RPMI8226 (cell line): ENCODE measurements at regions not wholly inside any gene's neighbourhood (a gene's known extent, or its start where the extent isn't known, plus 50 kb on each side); places are given as distances from the start of the nearest gene placed in this dataset.
"Not testable (repeated sequence)": the region's sequence is repeated elsewhere in the genome, so short reads cannot be mapped to it uniquely, and the experiment has no call there.

Experiments
- DNase-seq: peaks from one replicate; pipeline ENCODE4 v3.0.0-alpha.2; 2015

DNA sequence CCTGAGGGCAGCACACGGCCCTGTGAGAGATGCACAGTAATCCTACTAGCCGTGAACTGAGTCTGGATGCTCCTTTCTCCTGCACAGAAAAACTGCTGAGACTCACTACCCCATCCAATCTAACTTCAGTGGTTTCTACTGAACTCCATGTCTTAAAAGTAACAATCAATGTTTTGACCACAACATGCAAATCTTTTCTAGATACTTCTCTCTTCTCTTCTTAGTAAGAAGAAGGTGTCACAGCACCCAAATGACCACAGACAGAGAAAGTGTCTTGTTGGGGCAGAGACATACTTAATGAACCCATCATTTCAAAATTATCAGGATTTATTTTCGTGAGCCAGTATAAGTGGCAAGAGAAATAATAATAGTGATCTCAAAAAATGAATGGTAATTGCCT lies 285.8 kb upstream of the MEF2C start:
- no peak for DNase-seq

DNA sequence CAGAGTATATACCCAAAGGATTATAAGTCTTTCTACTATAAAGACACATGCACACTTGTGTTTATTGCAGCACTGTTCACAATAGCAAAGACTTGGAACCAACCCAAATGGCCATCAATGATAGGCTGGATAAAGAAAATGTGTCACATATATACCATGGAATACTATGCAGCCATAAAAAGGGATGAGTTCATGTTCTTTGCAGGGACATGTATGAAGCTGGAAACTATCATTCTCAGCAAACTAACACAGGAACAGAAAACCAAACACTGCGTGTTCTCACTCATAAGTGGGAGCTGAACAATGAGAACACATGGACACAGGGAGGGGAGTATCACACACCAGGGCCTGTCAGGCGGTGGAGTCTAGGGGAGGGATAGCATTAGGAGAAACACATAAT lies 281.7 kb upstream of the MEF2C start:
- DNase-seq, result not testable (repeated sequence)

DNA sequence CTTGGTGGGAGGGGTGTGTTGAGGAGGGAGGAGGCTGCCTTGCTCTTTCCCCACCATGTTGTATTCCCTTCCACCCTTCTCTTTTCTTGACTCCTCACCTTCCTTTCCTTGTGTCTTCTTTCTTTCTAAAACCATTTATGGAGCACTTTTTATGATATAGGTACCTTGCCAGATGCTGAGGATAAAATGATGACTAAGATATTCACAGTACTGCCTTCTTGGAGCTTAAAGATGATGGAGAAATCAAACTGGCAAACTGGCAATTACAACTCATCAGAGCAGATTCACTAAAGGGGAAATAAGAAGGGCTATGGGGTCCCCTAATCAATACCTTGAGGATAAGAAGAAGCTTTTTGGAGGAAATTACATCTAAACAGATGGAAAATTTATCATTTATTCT lies 273.2 kb upstream of the MEF2C start:
- DNase-seq, result no peak

DNA sequence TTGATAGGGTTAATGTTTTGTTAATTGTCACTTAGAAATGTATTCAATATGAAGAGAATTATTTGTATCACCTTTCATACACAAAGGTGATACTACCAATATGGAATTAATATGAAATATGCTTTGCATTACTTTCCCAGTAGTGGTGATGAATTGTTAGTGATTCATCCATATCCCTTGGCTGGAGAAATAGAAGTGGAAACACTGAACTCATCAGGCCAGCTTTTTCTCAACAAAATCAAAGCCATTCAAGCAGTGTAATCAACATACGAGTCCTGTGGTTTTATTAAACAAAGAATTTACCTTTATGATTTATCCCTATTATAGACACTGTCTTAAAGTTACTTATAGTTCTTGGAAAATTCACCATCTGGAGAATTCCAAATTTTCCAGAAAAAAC lies 264.0 kb upstream of the MEF2C start:
- DNase-seq, result no peak

DNA sequence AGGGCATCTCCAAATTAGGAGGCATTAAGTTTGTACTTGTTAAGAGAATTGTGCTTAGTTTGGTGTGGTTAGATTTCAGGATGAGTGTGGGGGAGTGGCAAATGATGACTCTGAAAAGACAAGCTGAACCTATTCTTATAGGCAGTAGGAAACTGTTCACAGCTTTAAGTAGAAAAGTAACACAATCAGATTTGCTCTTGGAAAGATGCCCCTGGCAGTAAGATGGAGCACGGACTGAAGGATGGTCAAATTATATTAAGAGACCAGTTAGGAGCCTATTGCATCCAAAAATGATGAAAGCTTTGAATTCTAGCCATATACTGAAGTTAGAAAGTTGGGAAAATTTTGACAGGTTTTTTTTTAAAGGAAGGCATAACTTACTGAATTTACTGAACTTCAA lies 254.2 kb upstream of the MEF2C start:
- no peak for DNase-seq

DNA sequence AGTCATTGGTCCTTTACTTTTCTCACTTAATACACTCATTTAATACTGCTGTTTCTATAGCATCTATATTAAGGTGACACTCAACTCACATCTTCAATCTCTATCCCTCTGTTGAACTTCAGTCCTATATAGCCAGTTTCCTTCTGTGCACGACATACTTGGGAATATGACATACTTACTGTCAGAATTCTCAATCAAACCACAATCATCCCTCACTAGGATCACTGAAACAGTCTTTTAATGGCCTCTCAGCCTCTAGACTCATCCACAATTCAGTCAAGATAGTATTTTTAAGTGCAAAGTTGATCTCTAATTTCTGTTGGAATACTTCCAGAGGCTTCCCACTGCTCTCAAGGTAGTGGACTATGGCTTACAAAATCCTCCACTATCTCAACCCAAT lies 251.0 kb upstream of the MEF2C start:
- DNase-seq, result no peak

DNA sequence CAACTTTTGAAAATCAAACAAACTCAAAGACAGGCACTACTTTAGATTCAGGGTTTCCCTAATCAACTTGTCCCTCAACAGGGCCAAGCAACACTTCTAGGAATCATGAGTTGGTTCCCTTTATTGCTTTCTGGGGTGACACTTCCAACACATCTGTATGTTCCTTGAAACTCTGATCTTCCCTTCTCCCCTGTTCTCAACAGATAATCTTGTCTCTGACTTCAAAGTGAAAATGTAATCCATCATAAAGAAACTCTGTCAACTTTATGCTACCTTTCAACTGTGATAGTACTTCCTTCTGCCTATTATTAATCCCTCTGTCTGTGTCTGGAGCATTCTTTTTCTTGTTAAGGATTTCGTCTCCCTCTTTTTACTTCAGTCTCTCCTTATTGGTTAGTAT lies 250.1 kb upstream of the MEF2C start:
- no peak for DNase-seq

DNA sequence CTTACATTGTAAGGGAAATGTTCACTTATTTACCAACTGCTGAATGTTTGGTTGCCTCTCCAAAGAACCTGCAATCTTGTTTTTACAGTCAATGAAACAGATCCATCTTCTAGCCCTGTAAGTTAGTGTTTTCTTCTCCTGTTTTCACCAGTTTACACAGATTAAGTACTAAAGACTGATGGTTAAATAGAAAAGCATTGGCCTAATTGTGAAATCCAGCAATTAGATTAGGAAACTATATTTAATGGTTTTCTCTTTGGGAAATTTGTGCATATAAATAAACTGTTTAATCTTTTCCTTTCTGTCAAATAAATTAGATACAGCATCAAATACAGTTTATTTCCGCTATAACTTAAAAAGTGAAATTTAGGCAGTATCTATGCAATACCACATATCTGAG lies 247.9 kb upstream of the MEF2C start:
- DNase-seq, result no peak

DNA sequence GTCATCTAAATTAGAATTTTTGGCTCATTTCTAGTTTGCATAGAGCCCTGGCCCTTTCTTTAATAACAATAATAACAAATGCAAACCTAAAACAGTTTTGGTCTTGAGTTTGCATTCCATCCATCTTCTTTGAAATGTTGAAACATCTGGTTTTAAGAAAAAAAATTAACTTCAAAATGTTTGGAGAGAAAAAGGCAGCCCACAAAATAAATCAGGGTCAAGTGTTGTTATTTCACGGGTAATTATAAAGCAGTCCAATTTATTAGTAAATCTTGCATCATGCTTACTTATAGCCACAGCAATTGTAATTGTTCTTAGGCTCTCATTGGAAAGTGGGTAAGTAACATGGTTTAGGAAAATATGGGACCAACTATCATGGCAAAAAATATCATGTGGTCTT lies 247.0 kb upstream of the MEF2C start:
- DNase-seq, result no peak

DNA sequence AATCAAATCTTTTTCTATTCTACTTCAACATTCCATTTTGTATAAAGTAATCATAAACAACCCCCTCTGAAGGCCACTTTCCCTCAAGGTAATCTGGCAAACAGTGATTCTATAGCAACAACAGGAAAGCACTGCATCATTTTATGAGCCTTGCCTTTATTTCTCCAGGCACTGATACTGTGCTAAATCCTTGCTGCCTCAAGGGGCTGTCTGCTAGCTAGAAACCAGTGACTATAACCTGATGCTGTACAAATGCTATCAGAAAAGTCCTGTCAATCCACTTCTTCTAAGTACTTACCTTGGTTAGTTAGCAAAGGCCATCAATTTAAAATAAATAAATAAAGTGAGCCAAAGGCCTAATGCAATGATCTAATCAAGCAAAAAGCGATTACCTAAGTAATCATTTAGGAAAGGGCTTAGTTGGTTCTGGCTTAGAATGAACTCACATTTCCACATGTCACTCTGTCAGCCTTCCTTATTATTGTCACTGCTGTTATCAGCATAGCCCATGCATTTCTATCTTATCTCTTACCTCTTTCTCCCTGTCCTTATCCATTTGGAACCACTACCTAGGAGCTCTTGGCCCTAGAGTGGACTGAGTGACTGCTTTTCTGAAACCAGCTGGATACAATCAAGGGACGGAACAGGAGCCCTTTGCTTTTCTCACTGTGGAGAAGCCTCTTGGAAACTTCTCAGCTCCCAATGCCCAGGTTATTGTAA lies 246.1 kb upstream of the MEF2C start:
- no peak for DNase-seq

DNA sequence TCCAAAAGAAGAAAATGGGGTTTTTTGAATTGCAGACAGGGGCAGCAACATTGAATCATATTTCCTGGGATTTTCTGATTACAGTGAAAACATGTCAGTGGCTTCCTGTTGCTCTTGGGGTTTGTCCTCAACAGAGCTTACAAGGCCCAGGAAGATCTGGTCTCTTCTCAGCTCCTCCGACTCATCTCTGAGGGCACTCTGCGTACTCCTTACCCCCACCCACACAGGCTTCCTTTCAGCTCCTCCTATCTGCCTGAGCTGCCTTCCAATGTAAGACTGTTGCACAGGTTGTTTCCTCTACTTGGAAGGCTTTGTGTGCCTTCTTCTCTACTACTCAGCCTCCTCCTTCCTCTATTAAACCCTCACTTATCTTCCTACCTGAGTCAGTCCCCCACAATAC lies 245.1 kb upstream of the MEF2C start:
- no peak for DNase-seq

DNA sequence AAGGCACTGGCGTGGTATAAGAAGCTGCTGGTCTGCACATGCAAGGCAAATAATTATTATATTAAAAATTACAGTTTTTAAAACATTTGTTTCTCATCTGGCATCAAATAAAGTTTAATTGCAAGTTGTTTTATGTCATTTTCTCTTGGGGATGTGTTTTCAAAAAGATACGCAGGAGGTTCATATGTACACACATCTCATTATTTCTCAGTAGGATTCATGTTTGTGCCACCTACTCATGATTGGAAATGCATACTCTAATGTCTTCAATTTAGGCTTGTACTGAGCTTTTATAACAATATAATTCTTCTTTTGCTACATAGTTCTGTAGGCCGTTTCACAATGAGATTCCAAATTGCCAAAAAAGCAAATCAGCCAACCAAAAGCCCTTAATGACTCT lies 244.2 kb upstream of the MEF2C start:
- no peak for DNase-seq

DNA sequence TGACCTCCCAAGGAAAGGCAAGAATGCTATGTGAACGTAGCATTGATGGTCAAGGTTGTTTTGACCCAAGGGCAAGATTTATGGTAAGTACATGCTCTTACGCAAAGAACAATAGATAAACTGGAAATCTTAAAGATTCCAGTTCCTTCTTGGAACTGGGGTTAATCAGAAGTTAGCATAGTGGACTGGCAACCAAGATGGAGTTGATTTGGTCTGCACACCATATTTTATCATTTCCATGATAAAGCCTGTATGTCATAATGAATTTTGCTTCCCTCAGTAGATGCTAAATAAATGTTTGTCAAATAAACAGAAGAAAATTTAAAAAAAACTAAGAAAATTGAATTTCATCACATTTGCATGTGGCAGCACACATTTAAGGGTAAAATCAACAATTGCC lies 242.4 kb upstream of the MEF2C start:
- no peak for DNase-seq

DNA sequence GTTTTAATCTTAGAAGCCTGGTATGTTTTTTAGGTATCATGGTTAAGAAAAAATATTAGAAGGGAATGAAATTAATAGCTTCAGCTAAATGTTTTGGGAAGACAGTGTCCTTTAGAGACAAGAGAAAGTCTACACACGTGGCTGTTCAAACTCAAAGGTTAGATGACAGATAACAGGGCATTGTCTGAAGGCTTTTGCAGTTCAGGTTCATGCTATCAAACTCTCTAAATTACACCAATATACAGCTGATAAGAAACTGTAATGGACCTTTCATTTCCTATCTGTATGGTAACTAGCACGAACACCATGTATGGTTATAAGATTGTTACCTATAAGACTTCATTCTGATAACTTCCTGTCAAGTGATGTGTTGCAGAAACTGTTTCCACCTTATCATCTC lies 240.6 kb upstream of the MEF2C start:
- DNase-seq, result no peak

DNA sequence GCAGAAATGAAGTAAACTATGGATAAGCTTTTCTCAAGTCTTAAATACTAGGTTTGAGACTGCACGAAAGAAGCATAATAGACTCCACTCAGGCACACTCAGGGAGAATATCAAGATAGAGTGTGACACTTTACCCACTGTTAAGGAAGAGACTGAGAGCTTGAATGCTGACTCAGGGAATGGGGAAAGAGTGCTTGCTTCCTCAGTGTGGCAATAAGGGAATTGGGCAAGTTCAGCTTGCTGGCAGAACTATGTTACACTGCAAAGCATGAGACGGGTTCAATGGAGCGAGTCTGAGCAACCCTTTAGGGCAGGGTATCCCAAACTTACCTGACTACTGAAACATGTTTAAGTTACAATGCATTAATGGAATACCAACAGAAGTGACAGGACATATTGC lies 237.7 kb upstream of the MEF2C start:
- no peak for DNase-seq

DNA sequence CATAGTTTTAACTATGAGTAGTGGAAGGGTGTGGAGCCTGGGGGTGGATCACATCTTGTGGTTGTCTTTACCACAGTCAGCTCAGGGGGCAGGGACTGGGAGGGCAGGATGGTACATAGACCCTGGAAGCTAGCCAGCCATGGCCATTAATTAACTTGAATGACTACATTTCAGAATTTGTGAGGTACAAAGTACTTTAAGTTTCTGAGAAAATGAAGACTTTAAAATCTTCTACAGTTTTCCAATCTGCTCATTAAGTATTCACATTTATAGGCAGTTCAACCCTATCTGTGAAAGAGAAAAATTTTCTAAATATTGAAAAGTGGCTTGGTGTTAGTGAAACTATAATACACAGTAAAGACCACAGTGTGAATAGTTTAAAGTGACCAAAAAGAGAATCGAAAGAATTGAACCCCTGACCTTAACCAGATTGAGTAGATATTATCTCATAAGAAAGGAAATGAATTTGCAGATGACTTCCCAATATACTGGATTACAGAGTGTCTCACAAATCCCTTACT lies 234.2 kb upstream of the MEF2C start:
- DNase-seq, result peak; percentile 24

DNA sequence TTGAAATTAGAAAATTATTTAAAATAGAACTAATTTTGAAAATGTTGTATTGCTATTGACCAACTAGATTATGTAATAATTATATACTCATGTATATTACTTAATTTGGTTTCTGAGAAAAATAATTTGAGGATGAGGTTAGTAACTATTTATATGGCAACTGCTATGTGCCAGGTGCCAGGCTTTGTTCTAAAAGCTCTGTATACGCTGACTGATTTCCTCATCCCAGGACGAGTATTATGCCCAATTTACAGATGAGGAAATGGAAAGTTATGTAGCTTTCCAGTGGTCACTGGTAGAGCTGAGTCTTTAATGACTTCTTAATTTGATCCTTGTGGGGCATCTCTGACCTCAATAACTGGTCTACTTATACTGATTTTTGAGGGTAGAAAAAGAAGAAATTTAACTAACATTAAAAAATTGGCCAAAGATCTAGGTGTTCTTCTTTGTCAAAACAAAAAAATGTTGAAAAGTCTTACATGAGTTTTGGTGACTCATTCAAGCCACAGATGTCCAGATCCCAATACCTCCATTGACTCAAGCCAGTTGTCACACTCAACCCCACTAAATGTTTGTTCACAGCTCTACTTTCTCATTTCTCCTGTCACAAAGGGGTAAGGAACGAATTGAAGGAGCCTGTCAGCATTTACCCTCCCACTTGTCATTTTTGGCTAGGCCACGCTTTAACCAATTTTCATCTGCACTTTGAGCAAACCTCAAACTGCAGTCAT lies 228.1 kb upstream of the MEF2C start:
- no peak for DNase-seq

DNA sequence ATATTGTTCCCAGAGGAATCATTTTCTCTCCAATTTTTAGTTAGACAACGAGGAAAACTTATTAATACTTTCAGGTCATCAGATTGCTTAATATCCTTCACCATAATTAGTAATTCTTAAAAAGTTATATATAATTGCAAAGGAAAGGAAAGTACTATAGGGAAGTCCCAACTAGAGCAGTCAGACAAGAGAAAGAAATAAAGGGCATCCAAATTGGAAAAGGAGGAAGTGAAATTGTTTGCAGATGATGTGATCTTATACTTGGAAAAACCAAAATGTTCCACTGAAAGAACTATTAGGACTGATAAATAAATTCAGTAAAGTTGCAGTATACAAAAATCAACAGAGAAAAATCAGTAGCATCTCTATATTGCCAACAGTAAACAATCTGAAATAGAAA lies 223.5 kb upstream of the MEF2C start:
- DNase-seq, result no peak

DNA sequence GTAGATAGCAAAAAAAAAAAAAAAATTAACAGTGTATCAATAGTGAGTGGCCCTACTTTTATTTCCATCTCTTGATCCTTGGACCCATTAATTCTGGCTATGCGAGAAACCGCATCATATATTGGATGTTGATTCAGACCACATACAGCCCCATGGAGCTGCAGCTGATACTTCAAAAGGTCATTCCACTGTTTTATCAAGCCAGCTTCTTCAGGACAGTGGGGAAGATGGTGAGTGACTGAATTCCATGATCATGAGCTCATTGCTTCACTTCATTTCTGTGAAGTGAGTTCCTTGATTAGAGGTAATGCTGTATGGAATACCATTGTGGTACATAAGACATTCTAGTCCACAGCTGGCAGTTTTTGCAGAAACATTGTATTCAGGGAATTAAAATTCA lies 222.9 kb upstream of the MEF2C start:
- DNase-seq, result no peak

DNA sequence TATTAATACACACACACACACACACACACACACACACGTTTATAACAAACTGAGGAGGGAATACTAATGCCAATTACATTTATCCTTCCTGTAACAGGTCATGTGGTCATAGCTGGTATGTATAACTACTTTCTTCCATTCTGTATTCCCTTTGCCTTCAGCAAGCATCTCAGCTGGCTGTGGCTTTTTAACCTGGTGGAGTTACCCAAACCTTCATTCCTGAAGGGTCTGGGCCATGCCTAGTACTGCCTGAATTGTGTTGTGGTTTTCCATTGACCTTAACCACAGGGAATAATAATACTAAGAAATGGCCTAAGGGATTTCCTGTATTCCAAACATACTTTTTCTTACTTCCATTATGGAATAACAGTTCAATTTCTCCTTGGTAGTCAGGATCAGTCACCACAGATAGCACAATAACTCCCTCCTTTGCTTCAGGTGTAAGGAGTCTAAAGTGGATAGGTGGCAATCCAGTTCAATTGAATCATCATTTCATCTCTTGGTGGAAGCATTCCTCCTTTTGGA lies 222.2 kb upstream of the MEF2C start:
- DNase-seq, result no peak

DNA sequence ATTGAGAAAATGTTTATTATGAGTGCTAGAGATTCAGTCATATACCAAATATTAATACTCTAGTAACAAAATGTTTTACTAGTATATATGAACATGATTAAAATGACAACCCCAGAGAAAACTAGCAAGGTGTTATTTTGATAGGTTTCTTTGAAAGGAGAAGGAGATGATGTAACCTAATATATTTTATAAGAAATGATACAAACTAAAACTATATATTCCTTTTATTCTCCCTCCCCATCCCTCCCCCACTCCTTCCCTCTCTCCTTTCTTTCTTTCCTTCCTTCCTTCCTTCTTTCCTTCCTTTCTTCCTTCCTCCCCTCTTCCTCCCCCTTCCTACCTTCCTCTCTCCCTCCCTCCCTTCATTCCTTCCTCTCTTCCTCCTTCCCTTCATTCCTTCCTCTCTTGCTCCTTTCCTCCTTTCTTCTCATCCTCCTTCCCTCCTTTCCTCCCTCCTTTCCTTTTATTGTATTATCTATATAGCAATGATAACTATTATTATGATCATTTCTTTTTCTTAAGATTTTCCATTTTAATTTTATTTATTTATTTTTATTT lies 215.3 kb upstream of the MEF2C start:
- DNase-seq, result no peak

DNA sequence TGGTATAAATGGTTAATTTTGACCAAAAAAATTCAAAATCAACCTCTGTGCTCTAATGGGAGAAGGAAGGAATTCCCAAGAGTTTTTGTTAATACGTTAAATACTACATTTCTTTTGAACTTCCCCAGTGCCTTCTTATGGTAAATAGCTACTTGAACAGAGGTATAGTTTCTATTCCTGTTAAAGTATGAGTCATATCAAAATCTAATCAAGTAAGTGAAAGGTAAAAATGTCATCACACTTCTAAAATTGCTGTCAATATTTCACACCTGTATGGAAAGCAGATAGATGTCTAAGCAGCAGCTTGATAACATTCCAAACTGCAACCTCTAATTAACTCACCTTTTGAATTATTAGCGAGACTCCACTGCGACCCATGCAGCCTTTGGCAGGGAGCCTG lies 214.1 kb upstream of the MEF2C start:
- DNase-seq, result no peak

DNA sequence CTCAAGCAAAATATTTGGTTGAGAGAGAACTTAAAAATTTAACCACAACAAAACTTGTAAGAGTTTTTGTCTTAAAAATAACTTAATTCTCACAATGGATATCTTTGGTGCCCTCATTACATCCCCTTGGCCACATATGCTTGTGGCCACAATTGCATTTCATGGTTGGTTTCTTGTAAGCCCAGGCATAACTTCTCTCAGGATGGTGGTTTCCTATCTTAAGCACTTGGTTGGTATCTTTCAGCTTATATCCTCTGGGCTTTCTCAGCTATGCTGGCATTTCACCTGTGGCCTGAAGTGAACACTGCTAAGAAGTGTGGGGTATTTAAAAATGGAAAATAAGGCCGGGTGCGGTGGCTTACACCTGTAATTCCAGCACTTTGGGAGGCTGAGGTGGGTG lies 212.4 kb upstream of the MEF2C start:
- DNase-seq, result no peak

DNA sequence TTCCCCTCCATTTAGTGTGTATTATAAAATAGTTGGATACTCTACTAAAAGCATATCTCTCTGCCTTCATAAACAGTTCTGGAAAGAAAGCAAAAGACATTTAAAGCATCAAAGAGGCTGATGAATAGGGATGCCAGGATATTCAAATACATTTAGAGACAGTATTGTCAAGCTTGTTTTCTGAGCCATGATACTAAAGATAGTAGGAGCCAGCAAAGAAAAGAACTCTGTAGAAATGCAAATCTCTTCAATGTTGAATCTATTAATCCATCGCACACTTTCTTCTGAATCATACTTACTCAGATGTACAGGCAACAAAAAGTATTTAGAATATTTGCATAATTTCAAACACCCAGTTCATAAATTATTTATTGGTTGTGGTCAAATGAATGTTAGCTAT lies 207.1 kb upstream of the MEF2C start:
- no peak for DNase-seq
